ENCODE measurements at regions not wholly inside any gene's neighbourhood (a gene's known extent, or its start where the extent isn't known, plus 50 kb on each side); places are given as distances from the start of the nearest gene placed in this dataset.

DNA sequence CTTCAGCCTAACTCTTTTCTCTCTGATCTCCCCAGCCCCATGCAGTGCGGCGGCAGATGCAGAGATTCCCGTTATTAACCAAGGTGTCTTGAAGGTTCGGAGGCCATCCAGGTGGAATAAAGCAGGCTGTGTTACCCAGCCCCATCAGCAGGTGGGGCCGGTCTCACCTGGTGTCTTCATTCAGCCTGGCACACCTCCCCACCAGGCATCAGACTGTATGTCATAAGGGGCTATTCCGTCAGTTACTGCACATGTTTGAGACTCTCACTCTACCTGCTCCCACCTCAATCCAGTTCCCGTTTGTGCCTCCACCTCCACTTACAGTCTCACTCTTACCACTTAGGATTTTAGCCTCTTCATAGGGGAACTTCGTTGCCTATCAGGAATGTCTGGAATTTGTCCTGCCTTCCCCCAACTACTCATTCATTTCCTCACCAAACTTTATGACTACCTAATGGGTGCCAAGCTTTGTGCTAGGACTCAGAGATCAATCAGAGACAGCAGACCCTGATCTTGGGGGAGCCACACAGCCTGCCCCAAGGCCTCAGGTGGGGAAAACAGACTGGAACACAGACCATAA is 170.2 kb downstream of the PLPP3 start:
- CTCF ChIA-PET, result no interaction called here
- no peak for DNase-seq (ENCODE audit: low read depth, low spot score)
- POLR2A ChIA-PET, result no interaction called here
- Histone ChIP-seq H3K27ac (ENCODE audit: low read depth, low read length) (no peak overlapping the region), H3K9me3 (ENCODE audit: control insufficient read depth, insufficient read depth, low read length) (no peaks in the 10 kb centered on the region), H3K27me3 (ENCODE audit: control insufficient read depth, insufficient read depth, low read length) (no peaks in the 10 kb centered on the region), H3K4me3 (ENCODE audit: low read depth, low read length) (no peak overlapping the region)
- TF ChIP-seq, protein P1, sequence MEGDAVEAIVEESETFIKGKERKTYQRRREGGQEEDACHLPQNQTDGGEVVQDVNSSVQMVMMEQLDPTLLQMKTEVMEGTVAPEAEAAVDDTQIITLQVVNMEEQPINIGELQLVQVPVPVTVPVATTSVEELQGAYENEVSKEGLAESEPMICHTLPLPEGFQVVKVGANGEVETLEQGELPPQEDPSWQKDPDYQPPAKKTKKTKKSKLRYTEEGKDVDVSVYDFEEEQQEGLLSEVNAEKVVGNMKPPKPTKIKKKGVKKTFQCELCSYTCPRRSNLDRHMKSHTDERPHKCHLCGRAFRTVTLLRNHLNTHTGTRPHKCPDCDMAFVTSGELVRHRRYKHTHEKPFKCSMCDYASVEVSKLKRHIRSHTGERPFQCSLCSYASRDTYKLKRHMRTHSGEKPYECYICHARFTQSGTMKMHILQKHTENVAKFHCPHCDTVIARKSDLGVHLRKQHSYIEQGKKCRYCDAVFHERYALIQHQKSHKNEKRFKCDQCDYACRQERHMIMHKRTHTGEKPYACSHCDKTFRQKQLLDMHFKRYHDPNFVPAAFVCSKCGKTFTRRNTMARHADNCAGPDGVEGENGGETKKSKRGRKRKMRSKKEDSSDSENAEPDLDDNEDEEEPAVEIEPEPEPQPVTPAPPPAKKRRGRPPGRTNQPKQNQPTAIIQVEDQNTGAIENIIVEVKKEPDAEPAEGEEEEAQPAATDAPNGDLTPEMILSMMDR (IDR thresholded peaks at IDR 0.05; ENCODE audit: low read depth, low read length), result no peak

DNA sequence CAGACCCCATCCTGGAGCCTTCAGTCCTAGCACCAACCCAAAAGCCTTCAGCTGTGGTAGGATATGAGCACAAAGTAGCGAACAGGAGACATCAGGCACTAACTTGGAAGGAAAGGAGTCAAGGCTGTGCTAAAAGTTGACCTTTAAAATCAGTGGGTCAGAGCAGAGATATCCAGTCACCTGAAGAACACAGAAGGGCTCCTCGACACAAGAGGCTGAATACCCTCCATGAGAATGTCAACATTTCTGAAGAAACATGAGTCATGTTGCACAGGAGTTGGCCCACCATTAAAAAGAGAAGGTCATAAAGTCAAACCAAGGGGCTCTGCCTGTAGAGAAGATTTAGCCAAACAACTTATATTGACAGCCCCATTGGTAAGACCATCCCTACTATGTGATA is 172.5 kb downstream of the PLPP3 start:
- no peak for DNase-seq (ENCODE audit: low read depth, low spot score)
- H3K9me3 ChIP-seq (ENCODE audit: control insufficient read depth, insufficient read depth, low read length), result no peaks in the 10 kb centered on the region
- no peak overlapping the region for H3K4me3 ChIP-seq (ENCODE audit: low read depth, low read length)
- no peaks in the 10 kb centered on the region for H3K27me3 ChIP-seq (ENCODE audit: control insufficient read depth, insufficient read depth, low read length)
- CTCF ChIA-PET, result no interaction called here
- TF ChIP-seq, protein P1 (IDR thresholded peaks at IDR 0.05; ENCODE audit: low read depth, low read length), result no peak
- POLR2A ChIA-PET, result no interaction called here
- H3K27ac ChIP-seq (ENCODE audit: low read depth, low read length), result no peak overlapping the region

DNA sequence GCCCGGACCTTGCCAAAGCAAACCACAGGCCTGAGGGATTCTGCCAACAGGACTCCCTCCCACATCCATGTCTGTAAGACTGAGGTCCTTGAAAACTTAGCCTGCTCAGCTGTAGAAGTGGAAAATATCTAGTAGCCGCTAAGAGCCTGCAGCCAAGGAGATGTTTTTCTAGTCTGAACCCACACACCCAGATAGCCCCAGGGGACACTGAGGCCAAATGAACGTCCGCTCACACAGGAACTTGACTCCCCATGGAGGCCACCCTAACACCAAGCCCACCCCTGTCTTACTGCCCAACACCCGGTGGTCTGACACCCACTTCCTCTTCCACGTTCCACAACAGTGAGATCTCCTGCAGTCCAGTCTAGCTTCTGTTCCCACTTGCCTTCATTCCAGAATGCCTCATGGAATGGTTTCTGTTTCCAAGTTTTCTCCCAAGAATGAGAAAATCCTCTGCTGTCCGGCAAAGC is 174.8 kb downstream of the PLPP3 start:
- Histone ChIP-seq H3K27me3 (ENCODE audit: control insufficient read depth, insufficient read depth, low read length) (no peaks in the 10 kb centered on the region), H3K9me3 (ENCODE audit: control insufficient read depth, insufficient read depth, low read length) (no peaks in the 10 kb centered on the region; the same call in 1 of the 2 replicates), H3K4me3 (ENCODE audit: low read depth, low read length) (no peak overlapping the region), H3K27ac (ENCODE audit: low read depth, low read length) (no peak overlapping the region)
- TF ChIP-seq, protein P1 (IDR thresholded peaks at IDR 0.05; ENCODE audit: low read depth, low read length), result no peak
- DNase-seq (ENCODE audit: low read depth, low spot score), result no peak
- CTCF ChIA-PET, result no interaction called here
- POLR2A ChIA-PET, result no interaction called here

DNA sequence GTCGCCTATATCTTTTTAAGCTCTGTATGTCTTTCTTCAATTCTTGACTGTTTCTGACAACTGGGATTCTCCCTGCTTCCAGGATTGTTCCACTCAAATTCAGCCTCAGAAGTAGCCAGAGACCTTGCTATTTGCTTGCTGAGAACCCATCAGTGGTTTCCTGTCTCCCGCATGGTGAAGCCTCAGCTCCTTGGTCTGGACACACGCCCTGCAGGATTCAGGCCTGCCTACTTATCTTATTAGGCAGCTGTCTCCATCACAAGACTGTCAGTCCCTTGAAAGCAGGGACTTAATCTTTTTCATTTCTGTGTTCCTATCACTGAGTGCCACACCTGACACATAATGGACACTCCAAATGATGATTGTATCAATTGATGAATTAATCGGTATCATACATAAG is 175.3 kb downstream of the PLPP3 start:
- no peak for DNase-seq (ENCODE audit: low read depth, low spot score)
- Histone ChIP-seq H3K27ac (ENCODE audit: low read depth, low read length) (no peak overlapping the region), H3K27me3 (ENCODE audit: control insufficient read depth, insufficient read depth, low read length) (no peaks in the 10 kb centered on the region), H3K9me3 (ENCODE audit: control insufficient read depth, insufficient read depth, low read length) (no peaks in the 10 kb centered on the region; the same call in 1 of the 2 replicates), H3K4me3 (ENCODE audit: low read depth, low read length) (no peak overlapping the region)
- TF ChIP-seq, protein P1 (IDR thresholded peaks at IDR 0.05; ENCODE audit: low read depth, low read length), result no peak
- ChIA-PET CTCF (no interaction called here), POLR2A (no interaction called here)

DNA sequence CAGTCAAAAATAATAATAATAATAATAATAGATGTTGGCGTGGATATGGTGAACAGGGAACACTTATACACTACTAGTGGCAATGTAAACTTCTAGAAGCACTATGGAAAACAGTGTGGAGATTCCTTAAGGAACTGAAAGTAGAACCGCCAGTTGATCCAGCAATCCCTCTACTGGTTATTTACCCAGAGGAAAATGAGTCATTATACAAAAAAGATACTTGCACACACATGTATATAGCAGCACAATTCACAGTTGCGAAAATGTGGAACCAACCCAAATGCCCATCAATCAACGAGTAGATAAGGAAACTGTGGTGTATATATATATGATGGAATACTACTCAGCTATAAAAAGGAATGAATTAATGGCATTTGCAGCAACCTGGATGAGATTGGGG is 176.0 kb downstream of the PLPP3 start:
- DNase-seq (ENCODE audit: low read depth, low spot score), result no peak
- ChIA-PET POLR2A (no interaction called here), CTCF (no interaction called here)
- H3K9me3 ChIP-seq (ENCODE audit: control insufficient read depth, insufficient read depth, low read length), result no peaks in the 10 kb centered on the region; the same call in 1 of the 2 replicates
- TF ChIP-seq, protein P1 (IDR thresholded peaks at IDR 0.05; ENCODE audit: low read depth, low read length), result no peak
- no peaks in the 10 kb centered on the region for H3K27me3 ChIP-seq (ENCODE audit: control insufficient read depth, insufficient read depth, low read length)
- no peak overlapping the region for H3K4me3 ChIP-seq (ENCODE audit: low read depth, low read length)
- H3K27ac ChIP-seq (ENCODE audit: low read depth, low read length), result no peak overlapping the region
